Stomach (tissue), 4 donors: ENCODE measurements at regions not wholly inside any gene's neighbourhood (a gene's known extent, or its start where the extent isn't known, plus 50 kb on each side); places are given as distances from the start of the nearest gene placed in this dataset.

Source experiments
- EP300 ChIP-seq: sonication (generic); formaldehyde crosslinking; IDR thresholded peaks from one replicate; pipeline ENCODE4 v1.6.1; 2017; ENCODE audit warnings: antibody characterized with exemption
- POLR2A ChIP-seq, 4 donors: fragments of 450-650 bp; IDR thresholded peaks; one replicate each; pipeline ENCODE4 v1.6.1; 2016; ENCODE audit warnings: antibody characterized with exemption in 4 of 4, control low read depth in 2 of 4, mild to moderate bottlenecking in 1 of 4, moderate library complexity in 1 of 4
- POLR2AphosphoS5 ChIP-seq, 3 donors: sonication (generic); formaldehyde crosslinking; IDR thresholded peaks; one replicate each; pipeline ENCODE4 v1.6.1; 2016; ENCODE audit warnings: antibody characterized with exemption in 3 of 3
- TF ChIP-seq, protein P1 (sequence below), 7 experiments: fragments of 450-650 bp in 4 of 7; fragments of 200-600 bp in 3 of 7; sonication (generic) in 3 of 7; IDR thresholded peaks; one replicate each; pipeline ENCODE4 v1.5.1; 2016 to 2019; ENCODE audit warnings: antibody characterized with exemption in 7 of 7, control low read depth in 2 of 7, mild to moderate bottlenecking in 1 of 7

- TF ChIP-seq, protein P1, sequence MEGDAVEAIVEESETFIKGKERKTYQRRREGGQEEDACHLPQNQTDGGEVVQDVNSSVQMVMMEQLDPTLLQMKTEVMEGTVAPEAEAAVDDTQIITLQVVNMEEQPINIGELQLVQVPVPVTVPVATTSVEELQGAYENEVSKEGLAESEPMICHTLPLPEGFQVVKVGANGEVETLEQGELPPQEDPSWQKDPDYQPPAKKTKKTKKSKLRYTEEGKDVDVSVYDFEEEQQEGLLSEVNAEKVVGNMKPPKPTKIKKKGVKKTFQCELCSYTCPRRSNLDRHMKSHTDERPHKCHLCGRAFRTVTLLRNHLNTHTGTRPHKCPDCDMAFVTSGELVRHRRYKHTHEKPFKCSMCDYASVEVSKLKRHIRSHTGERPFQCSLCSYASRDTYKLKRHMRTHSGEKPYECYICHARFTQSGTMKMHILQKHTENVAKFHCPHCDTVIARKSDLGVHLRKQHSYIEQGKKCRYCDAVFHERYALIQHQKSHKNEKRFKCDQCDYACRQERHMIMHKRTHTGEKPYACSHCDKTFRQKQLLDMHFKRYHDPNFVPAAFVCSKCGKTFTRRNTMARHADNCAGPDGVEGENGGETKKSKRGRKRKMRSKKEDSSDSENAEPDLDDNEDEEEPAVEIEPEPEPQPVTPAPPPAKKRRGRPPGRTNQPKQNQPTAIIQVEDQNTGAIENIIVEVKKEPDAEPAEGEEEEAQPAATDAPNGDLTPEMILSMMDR (IDR thresholded peaks at IDR 0.05) = no peak
- no peak for TF ChIP-seq POLR2A (IDR thresholded peaks at IDR 0.05)
- TF ChIP-seq POLR2AphosphoS5 (IDR thresholded peaks at IDR 0.05) = no peak
- no peak for TF ChIP-seq EP300
These were observed 120.1 kb upstream of the OR9Q1 start for GRCh38 chr11:57903441-57904123.
